ENCODE measurements at regions not wholly inside any gene's neighbourhood (a gene's known extent, or its start where the extent isn't known, plus 50 kb on each side); places are given as distances from the start of the nearest gene placed in this dataset.

DNA sequence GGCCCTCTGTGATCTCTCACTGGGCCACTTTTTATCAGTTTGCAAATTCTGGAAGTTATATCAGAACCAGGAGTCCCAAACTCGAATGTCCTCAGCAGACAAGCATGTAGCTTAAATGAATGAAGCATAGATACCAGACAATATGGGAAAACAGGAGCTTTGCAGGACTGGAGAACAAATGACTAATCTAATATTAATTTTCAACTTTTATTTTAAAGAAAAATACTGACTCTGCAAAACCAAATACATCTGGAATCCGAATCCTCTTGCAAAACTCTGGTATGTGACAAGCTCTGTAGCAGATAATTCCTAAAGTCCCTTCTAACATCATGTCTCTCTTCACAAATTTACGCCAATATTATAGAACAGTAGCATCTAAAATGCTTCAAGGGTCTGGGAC is 427.4 kb downstream of the TTLL7 start:
- no peak for DNase-seq

DNA sequence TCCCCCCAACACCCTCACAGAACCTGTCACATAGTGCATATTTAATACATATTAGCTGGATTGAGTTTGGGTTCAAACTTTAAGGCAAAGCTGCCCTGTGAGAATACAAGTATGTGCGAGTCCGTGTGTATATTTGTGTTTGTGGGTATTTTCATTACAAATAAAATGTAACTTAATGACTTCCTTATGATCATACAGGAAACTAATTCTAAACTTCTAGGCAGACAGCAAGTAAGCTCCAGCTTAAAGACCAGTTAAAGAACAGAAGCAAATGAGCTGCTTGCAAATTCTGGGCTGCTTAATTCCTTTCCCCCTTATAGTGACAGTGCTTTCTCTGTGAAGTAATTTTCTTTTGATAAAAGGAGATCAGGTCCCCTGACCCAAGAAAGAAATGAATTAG is 437.6 kb downstream of the TTLL7 start:
- DNase-seq: no peak

GRCh38 chr1:83559129-83559840 is 439.6 kb downstream of the TTLL7 start:
- no peak for DNase-seq

DNA sequence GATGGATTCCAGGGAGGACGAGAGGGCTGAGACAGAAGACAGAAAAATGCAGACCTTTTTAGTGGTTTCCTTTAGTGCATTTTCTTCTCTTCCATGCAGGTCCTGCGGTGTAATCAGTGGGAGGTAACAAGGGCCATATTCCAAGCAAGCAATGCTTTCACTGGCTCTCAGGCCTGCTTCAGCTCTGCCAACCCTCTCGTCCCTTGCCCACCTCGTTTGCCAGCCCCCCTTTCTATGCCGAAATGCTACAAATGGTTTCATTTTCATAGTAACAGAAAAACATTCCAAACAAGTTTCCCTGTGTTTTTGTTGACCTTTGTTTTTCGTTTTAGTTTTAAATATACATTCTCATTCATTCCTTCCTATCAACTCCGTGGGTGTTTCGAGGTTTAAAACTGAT is 443.1 kb downstream of the TTLL7 start:
- DNase-seq: no peak

- no peak for DNase-seq
Observed at GRCh38 chr1:83554174-83554573, 444.8 kb downstream of the TTLL7 start.

- no peak for DNase-seq
Observed at GRCh38 chr1:83552820-83553219, 446.1 kb downstream of the TTLL7 start.

DNA sequence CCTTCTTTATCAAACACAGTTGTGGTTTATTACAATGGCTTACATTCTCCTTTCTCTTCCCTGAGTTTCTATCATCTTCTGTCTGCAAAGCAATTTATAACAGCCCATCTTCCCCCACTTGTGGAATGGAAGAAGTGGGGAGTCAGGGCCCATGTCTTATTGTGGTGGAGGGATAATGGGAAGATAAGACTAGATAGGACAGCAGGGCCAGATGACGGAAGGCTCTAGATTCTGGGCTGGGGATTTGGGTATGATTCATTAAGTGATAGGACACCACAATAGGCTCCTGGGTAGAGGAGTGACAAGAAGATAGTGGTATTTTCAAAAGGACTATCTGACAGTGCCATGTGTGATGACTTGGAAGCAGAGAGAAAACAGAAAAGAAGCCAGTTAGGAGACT is 450.6 kb downstream of the TTLL7 start:
- DNase-seq: no peak

DNA sequence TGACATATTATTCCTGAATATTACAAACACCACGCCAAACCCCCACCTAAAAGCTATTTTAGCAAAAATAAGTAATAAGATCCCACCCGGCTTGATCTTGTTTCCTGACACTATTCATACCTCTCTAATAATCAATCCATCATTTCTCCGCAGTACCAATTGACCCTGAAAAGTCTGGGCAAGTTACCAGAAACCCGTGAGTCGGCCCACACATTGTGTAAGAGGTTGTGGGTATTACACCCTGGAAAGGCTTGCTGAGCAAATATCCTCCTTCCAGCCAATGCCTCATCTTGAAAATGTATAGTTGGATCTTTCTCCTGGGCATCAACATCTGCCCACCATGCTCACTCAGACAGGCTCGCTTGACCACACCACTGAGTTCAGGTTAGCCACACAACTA is 451.0 kb downstream of the TTLL7 start:
- no peak for DNase-seq

DNA sequence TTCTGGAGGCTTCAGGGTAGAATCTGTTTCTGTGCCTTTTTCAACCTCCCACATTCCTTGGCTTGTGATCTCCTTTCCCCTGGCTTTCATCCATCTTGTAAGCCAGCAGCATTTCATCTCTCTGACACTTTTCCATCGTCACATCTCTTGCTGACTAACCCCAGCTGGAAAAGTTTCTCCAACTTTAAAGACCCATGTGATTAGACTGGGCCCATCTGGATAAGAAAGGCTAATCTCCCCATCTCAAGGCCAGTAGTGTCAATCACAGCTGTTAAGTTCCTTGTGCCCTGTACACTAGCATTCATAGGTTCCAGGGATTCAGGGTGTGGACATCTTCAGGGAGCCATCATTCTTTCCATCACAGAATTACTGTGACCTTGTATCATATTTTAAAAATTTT is 452.1 kb downstream of the TTLL7 start:
- no peak for DNase-seq

GRCh38 chr1:83545066-83545862 is 453.7 kb downstream of the TTLL7 start:
- DNase-seq: no peak

GRCh38 chr1:83543222-83543973 is 455.5 kb downstream of the TTLL7 start:
- no peak for DNase-seq

- no peak for DNase-seq
Observed at GRCh38 chr1:83531521-83532309, 467.2 kb downstream of the TTLL7 start.

GRCh38 chr1:83530506-83530905 is 468.4 kb downstream of the TTLL7 start:
- no peak for DNase-seq

DNA sequence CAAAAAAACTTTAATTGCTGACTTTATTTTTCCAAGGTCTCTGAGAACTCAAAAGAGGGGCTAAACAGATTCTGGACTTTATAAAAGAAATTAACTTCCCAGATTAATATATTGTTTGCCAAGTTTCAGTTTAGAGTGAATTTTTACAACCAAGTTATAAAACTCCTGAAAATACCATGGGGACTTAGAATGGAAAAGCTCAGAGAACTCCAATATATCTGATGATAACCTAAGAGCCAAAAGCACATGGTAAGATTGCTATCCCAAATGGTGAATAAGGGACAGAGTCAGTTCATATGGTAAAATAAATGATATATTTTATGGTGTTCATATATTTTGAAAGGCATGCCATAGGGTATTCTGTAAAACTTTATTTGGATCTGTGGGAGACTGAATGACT is 470.9 kb downstream of the TTLL7 start:
- no peak for DNase-seq

DNA sequence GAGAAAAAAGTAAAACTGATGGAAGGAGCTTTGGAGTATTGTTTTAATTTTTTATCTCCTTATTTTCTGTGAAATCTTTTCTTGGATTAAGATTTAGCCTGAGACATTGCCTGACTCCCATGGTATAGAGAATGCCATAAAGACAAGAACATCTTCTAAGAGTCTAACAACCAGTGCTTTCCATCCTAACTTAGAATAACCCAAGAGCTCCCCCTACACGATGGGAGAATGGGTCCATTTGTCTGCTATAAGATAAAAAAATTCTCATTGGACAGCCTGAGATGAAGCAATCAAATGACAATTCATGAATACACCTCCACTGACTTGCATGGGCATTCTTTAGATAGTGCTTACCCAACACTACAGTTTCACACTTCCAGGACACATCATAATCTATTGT is 478.1 kb downstream of the TTLL7 start:
- no peak for DNase-seq

GRCh38 chr1:83516369-83516768 is 482.6 kb downstream of the TTLL7 start:
- DNase-seq: no peak

DNA sequence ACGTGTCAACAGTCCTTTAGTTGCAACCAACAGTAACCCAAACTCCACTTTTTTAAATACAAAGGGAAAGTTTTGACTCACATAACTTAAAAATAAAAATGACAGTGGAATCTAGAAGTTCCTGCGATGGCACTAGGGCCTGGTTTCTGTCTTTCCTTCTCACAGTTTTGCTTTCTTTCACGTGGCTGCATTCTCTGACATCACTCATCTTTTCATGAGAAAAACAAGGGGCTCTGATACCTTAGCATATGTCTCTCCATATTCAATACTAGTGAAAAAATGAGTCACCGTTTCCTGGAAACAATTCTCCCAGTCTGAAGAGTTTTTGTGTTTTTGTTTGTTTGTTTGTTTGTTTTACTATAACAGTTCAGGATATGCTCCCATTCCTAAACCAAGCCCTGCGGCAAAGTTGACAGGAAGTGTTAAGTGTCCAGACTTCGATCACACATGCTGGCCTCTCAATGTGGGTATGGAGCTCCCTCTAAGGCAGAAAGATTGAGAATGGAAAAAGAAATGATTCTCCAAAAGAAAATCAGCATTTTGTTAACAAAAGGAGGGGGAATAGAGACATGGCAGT is 483.3 kb downstream of the TTLL7 start:
- no peak for DNase-seq

- DNase-seq: no peak
Observed at GRCh38 chr1:83512373-83513193, 486.3 kb downstream of the TTLL7 start.

DNA sequence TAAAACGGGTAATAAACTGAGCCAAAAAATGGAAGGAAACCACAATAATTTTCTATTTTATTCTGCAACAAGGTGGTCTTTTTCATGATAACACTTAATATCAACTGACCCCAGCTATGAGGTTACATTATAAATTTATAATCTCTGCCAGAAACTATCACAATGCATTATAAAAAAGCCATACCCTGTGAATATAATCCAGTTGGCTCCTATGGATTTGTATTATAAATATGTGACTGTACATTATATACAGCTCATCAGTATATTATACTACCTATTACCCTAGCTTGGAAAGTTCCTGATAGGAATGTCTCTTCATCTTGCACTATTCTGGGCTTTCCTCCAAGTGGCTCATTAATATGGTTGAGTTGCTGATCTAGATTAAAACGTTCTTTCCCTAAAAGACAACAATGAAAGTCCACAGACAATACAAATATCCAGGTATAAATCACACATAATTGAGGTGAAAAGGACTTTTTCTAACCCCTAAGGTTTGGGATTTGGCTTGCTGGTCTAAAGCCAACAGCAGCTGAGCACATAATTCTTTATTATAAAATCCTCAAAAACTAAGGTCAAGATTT is 487.7 kb downstream of the TTLL7 start:
- no peak for DNase-seq

DNA sequence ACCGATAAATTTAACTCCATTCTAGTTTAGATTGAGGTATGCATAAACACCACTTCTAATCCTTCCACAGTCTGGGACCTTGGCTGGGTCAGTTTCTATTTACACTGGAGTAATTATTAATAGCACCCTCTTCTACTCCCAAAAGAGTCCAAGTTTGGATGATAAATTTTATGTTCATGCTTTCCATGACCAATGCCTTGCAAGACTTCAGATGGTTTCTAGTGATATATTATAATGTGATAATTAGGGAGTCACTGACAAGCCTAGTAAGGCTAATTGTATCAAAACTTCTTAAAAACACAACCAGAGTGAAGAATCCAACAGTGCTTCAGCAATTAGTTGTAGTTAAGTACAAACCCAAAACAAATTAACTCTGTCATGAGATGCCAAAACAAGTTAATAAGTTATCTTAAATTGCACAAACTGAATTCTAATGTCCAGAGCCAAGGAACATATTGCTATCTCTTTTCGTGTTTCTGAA is 489.6 kb downstream of the TTLL7 start:
- no peak for DNase-seq

DNA sequence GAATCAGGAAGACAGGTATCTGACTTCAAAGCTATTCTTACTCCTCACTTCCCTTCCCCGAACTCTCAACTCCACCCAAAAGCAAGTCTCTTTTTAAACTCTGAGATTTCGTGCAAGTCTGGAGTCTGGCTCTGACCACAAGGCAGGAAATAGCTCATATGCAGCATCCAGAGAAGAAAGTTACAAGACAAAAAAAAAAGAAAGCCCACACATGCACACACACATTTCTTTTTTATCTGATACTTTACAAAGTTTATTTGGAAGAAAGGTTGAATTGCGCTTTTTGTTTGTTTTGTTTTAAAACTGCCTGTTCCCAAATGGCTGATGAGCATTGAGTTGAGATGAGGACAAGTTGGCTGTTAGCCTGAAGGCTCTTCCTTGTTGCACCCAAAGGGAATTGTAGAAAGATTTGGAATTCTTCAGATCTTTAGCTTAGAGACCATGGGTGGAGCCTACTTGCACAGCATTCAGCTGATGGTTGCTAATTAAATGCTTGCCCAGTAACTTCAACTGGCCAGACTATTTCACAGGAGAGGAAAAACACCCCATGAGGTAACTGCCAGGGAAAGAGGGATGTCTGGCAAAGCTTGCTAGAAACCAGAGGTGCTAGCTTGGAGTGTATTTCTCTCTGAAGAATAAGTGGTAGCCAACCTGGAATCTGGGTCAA is 490.3 kb downstream of the TTLL7 start:
- peak; percentile 4 for DNase-seq
